B cell (primary cell): ENCODE measurements at regions not wholly inside any gene's neighbourhood (a gene's known extent, or its start where the extent isn't known, plus 50 kb on each side); places are given as distances from the start of the nearest gene placed in this dataset.

Experiments
- CTCF ChIP-seq: fragments of 200-600 bp; IDR thresholded peaks from one replicate; pipeline ENCODE4 v1.8.0; 2022; ENCODE audit warnings: antibody characterized with exemption, mild to moderate bottlenecking
- EZH2 ChIP-seq: IDR thresholded peaks from 2 replicates; pipeline ENCODE4 v1.6.1; 2012; ENCODE audit warnings: borderline replicate concordance, low read depth, mild to moderate bottlenecking, moderate library complexity, low read length; ENCODE audit not compliant: insufficient read depth, poor library complexity, severe bottlenecking

GRCh38 chr11:13163158-13163557 is 114.4 kb upstream of the BMAL1 start:
- TF ChIP-seq CTCF (no peak), EZH2 (no peak)
